Right renal pelvis (tissue), 4 donors: ENCODE measurements at regions not wholly inside any gene's neighbourhood (a gene's known extent, or its start where the extent isn't known, plus 50 kb on each side); places are given as distances from the start of the nearest gene placed in this dataset.
"Not testable (repeated sequence)": the region's sequence is repeated elsewhere in the genome, so short reads cannot be mapped to it uniquely, and the experiment has no call there.

ENCODE experiments used
- DNase-seq, 4 donors: peaks; one replicate each; pipeline ENCODE4 v3.0.0-alpha.2; 2013; ENCODE audit warnings: low read depth in 4 of 4, low spot score in 3 of 4, missing footprints in 1 of 4

GRCh38 chr4:112939901-112940300 lies 109.6 kb upstream of the ANK2 start:
- no peak for DNase-seq

GRCh38 chr4:112940336-112940735 lies 109.1 kb upstream of the ANK2 start:
- DNase-seq, result no peak

GRCh38 chr4:112942077-112942476 lies 107.4 kb upstream of the ANK2 start:
- DNase-seq, result no peak

GRCh38 chr4:112942997-112943396 lies 106.5 kb upstream of the ANK2 start:
- no peak for DNase-seq

GRCh38 chr4:112944006-112944405 lies 105.4 kb upstream of the ANK2 start:
- no peak for DNase-seq

- DNase-seq, result no peak
Measured at GRCh38 chr4:112946127-112946526, 103.3 kb upstream of the ANK2 start.

GRCh38 chr4:112947616-112948015 lies 101.8 kb upstream of the ANK2 start:
- DNase-seq, result no peak

- no peak for DNase-seq
Measured at GRCh38 chr4:112951362-112952312, 97.8 kb upstream of the ANK2 start.

GRCh38 chr4:112952313-112952700 lies 97.1 kb upstream of the ANK2 start:
- no peak for DNase-seq

- no peak for DNase-seq
Measured at GRCh38 chr4:112953262-112953661, 96.2 kb upstream of the ANK2 start.

- DNase-seq, result no peak
Measured at GRCh38 chr4:112954286-112954685, 95.2 kb upstream of the ANK2 start.

GRCh38 chr4:112956484-112956896 lies 93.0 kb upstream of the ANK2 start:
- DNase-seq, result no peak

- DNase-seq, result not testable (repeated sequence)
Measured at GRCh38 chr4:112957764-112958163, 91.7 kb upstream of the ANK2 start.

- no peak for DNase-seq
Measured at GRCh38 chr4:112966701-112967488, 82.6 kb upstream of the ANK2 start.

GRCh38 chr4:112968451-112969159 lies 80.8 kb upstream of the ANK2 start:
- DNase-seq, result no peak

- DNase-seq, result no peak
Measured at GRCh38 chr4:112970903-112971302, 78.5 kb upstream of the ANK2 start.

- no peak for DNase-seq
Measured at GRCh38 chr4:112973750-112974251, 75.7 kb upstream of the ANK2 start.

- no peak for DNase-seq
Measured at GRCh38 chr4:112975567-112976355, 73.7 kb upstream of the ANK2 start.

- DNase-seq, result no peak
Measured at GRCh38 chr4:112978691-112979472, 70.6 kb upstream of the ANK2 start.
